Glutamatergic neuron (in vitro differentiated cells): ENCODE measurements at regions not wholly inside any gene's neighbourhood (a gene's known extent, or its start where the extent isn't known, plus 50 kb on each side); places are given as distances from the start of the nearest gene placed in this dataset.

ENCODE experiments used
- DNase-seq: peaks from one replicate; pipeline ENCODE4 v3.0.0; 2022
- H3K27ac Mint-ChIP-seq: one replicate; pipeline ENCODE4 v1.8.0; 2020; ENCODE audit warnings: mild to moderate bottlenecking, mixed read lengths, inconsistent platforms; ENCODE audit not compliant: unreplicated experiment
- H3K27me3 Mint-ChIP-seq: one replicate; pipeline ENCODE4 v1.8.0; 2020; ENCODE audit warnings: mild to moderate bottlenecking, moderate library complexity, mixed read lengths, inconsistent platforms; ENCODE audit not compliant: unreplicated experiment
- H3K36me3 Mint-ChIP-seq: one replicate; pipeline ENCODE4 v1.8.0; 2020; ENCODE audit warnings: mild to moderate bottlenecking, mixed read lengths, inconsistent platforms; ENCODE audit not compliant: unreplicated experiment
- H3K4me1 Mint-ChIP-seq: one replicate; pipeline ENCODE4 v1.8.0; 2020; ENCODE audit warnings: mild to moderate bottlenecking, low read depth, mixed read lengths, inconsistent platforms; ENCODE audit not compliant: unreplicated experiment
- H3K4me3 Mint-ChIP-seq: one replicate; pipeline ENCODE4 v1.8.0; 2020; ENCODE audit warnings: mild to moderate bottlenecking, mixed read lengths, inconsistent platforms; ENCODE audit not compliant: unreplicated experiment
- H3K9me3 Mint-ChIP-seq: one replicate; pipeline ENCODE4 v1.8.0; 2020; ENCODE audit warnings: mild to moderate bottlenecking, moderate library complexity, mixed read lengths, inconsistent platforms; ENCODE audit not compliant: unreplicated experiment
- CTCF ChIP-seq: fragments of 200-600 bp; sonication (generic); IDR thresholded peaks from one replicate; pipeline ENCODE4 v1.5.0; 2021; ENCODE audit not compliant: partially characterized antibody, unreplicated experiment

GRCh38 chr10:63885156-63885555, 364.0 kb downstream of the REEP3 start:
- no peak for DNase-seq
- H3K27ac Mint-ChIP-seq, result no peak overlapping the region

GRCh38 chr10:63886281-63887022, 365.3 kb downstream of the REEP3 start:
- no peak overlapping the region for H3K4me3 Mint-ChIP-seq
- TF ChIP-seq CTCF, result no peak
- peaks cover 29% of the 10 kb centered on the region for H3K4me1 Mint-ChIP-seq
- H3K9me3 Mint-ChIP-seq, result peaks cover 1% of the 10 kb centered on the region
- no peak for DNase-seq
- no peaks in the 10 kb centered on the region for H3K36me3 Mint-ChIP-seq
- peaks cover 2% of the 10 kb centered on the region for H3K27me3 Mint-ChIP-seq
- no peak overlapping the region for H3K27ac Mint-ChIP-seq

More at GRCh38 chr10:63885156-63885555, 364.0 kb downstream of the REEP3 start:
- Mint-ChIP-seq H3K4me1 (peaks cover 23% of the 10 kb centered on the region), H3K36me3 (no peaks in the 10 kb centered on the region), H3K9me3 (peaks cover 1% of the 10 kb centered on the region), H3K27me3 (peaks cover 2% of the 10 kb centered on the region), H3K4me3 (no peak overlapping the region)
- TF ChIP-seq CTCF, result no peak

- Mint-ChIP-seq H3K9me3 (peaks cover 1% of the 10 kb centered on the region), H3K4me1 (peaks cover 30% of the 10 kb centered on the region)
- DNase-seq, result peak; percentile 38
Observed at GRCh38 chr10:63887023-63887589, 365.9 kb downstream of the REEP3 start.

GRCh38 chr10:63887600-63888370, 366.6 kb downstream of the REEP3 start:
- Mint-ChIP-seq H3K27me3 (peaks cover 2% of the 10 kb centered on the region), H3K9me3 (peaks cover 1% of the 10 kb centered on the region), H3K27ac (no peak overlapping the region), H3K4me3 (no peak overlapping the region), H3K36me3 (no peaks in the 10 kb centered on the region), H3K4me1 (peaks cover 30% of the 10 kb centered on the region)
- no peak for DNase-seq
- no peak for TF ChIP-seq CTCF

More at GRCh38 chr10:63887023-63887589, 365.9 kb downstream of the REEP3 start:
- peak; percentile 9 for TF ChIP-seq CTCF
- H3K27me3 Mint-ChIP-seq, result peaks cover 2% of the 10 kb centered on the region
- no peak overlapping the region for H3K27ac Mint-ChIP-seq
- no peak overlapping the region for H3K4me3 Mint-ChIP-seq
- no peaks in the 10 kb centered on the region for H3K36me3 Mint-ChIP-seq
